H1 (cell line): ENCODE measurements at regions not wholly inside any gene's neighbourhood (a gene's known extent, or its start where the extent isn't known, plus 50 kb on each side); places are given as distances from the start of the nearest gene placed in this dataset.

Source experiments
- CHD7 ChIP-seq: fragments of 300-600 bp; sonication (generic); IDR thresholded peaks from 2 replicates; pipeline ENCODE4 v1.7.1; 2012; ENCODE audit warnings: low read length, moderate library complexity, mild to moderate bottlenecking, inconsistent platforms; ENCODE audit not compliant: insufficient replicate concordance
- HDAC2 ChIP-seq, 2 experiments: fragments of 300-600 bp in 1 of 2; sonication (generic) in 1 of 2; IDR thresholded peaks; 2 replicates each; pipeline ENCODE4 v1.6.1; 2011 to 2012; ENCODE audit warnings: low read depth in 2 of 2, low read length in 2 of 2, mild to moderate bottlenecking in 2 of 2, moderate library complexity in 2 of 2, borderline replicate concordance in 1 of 2, inconsistent platforms in 1 of 2
- KDM4A ChIP-seq: IDR thresholded peaks from one replicate; pipeline ENCODE4 v1.7.1; 2012; ENCODE audit warnings: low read depth, mild to moderate bottlenecking, moderate library complexity, low read length, inconsistent platforms; ENCODE audit not compliant: severe bottlenecking
- PHF8 ChIP-seq: fragments of 200-600 bp; sonication (generic); conservative IDR thresholded peaks from 2 replicates; pipeline ENCODE4 v1.7.1; 2012; ENCODE audit warnings: low read depth, mild to moderate bottlenecking, inconsistent platforms, low read length, moderate library complexity
- RAD21 ChIP-seq, 2 experiments: IDR thresholded peaks in 1 of 2; conservative IDR thresholded peaks in 1 of 2; 2 replicates each; pipeline ENCODE4 v1.6.1; 2011; ENCODE audit warnings: low read depth in 2 of 2, low read length in 2 of 2, improper control_type of control experiment in 1 of 2, inconsistent platforms in 1 of 2, mild to moderate bottlenecking in 1 of 2, moderate library complexity in 1 of 2

GRCh38 chr6:166803471-166803870, 152.9 kb downstream of the RNASET2 start (continued):
- TF ChIP-seq RAD21 (IDR thresholded peaks at IDR 0.05 in 1 of 2, conservative IDR thresholded peaks at IDR 0.05 in 1 of 2; ENCODE audit: low read depth in 2 of 2, low read length in 2 of 2) (no peak), HDAC2 (IDR thresholded peaks at IDR 0.05; ENCODE audit: borderline replicate concordance in 1 of 2, low read depth in 2 of 2, low read length in 2 of 2) (no peak), CHD7 (no peak), KDM4A (no peak), PHF8 (no peak)
